ENCODE measurements at regions not wholly inside any gene's neighbourhood (a gene's known extent, or its start where the extent isn't known, plus 50 kb on each side); places are given as distances from the start of the nearest gene placed in this dataset.
"Not testable (repeated sequence)": the region's sequence is repeated elsewhere in the genome, so short reads cannot be mapped to it uniquely, and the experiment has no call there.

DNA sequence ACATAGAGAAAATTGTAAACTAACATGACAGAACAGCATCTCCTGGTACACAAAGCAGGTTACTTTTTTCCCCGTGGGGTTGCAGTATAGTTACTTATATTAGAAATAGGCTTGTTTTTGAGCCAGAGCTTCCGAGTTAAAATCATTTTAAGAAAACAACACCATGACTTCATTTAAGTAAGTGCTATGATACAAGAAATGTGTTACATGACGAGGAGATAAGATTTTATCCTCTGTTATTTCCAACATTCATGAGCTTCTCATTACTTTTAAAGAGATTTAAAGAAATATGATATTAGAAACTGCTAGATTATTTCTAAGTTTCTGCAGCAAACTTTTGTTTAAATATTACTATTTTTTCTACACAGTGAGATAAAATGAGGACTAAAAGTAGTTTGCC lies 968.7 kb downstream of the GATA3 start:
- no peak for DNase-seq (ENCODE audit: low read depth)

DNA sequence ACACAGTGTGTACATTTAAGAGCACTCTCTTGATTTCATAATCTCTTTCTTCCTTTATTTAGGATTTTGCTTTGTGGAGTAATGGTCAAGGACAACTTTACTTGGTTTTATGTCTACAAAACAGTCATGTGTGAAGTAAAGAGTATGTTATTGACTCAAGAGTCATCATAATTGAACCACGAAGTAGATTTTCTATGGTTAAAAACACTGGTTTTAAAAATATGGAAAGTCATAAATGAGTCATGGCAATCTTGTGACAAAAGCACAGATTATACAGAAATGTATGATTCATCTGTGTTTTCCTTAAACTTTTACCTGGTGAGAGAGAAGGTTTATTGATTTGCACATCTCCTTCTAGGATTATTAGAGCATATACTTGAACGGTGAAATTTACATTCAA lies 969.7 kb downstream of the GATA3 start:
- DNase-seq (ENCODE audit: low read depth): no peak

DNA sequence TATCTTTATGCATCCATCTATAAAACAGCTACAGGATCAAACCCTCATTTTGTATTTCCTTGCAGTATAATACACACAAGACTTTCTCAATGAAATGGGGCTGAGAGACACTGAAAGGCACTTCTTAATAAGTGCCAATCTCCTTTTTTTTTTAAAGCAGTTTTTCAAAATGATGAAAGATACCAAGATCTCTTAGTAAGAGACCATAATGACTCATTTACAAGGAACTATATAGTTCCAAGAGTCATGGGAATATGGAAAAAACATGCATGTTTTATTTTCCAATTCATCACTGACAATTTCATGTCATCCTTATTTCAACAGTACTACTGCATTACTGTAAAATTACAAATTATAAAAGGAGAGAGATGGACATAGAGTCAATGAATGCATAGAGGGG lies 973.7 kb downstream of the GATA3 start:
- DNase-seq (ENCODE audit: low read depth): no peak

DNA sequence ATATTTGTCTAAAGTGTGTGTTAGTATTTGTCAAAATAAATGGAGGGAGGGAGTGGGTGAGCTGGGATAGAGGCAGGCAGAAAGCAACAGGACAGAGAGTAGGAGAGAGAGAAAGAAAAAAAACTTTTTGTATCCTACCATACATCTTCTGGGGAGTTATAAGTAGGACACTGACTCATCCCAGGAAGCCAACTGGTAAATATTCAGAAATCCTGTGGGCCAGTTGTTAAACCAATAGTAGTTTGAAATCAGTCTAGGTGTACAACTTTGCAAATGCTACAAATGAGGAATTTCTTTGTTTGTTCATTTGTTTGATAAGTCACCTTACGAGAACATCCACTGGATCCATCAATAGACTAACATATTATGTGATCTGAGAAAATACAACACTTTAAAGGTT lies 980.9 kb downstream of the GATA3 start:
- no peak for DNase-seq (ENCODE audit: low read depth)

DNA sequence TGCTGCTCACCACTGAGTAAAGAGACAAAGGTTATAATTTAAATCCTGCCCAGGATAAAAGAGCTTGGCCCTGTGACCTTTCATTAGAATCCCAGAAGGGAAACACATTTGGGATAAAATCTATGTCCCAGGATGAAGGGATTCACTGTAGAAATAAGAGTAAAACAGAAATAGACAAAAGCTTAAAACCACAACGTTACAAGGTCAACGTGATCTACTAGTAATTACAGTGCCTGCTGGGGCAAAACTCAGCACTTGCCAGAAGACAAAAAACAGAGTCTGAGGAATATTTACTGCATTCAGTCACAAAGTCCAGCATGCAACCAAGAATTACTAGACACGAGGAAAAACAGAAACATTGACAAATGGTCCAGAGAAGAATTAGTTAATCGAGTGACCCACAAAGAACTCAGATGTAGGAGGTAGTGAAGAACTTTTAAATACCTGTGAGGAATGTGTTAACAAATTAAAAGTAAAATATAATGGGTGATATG lies 982.3 kb downstream of the GATA3 start:
- DNase-seq (ENCODE audit: low read depth): no peak

DNA sequence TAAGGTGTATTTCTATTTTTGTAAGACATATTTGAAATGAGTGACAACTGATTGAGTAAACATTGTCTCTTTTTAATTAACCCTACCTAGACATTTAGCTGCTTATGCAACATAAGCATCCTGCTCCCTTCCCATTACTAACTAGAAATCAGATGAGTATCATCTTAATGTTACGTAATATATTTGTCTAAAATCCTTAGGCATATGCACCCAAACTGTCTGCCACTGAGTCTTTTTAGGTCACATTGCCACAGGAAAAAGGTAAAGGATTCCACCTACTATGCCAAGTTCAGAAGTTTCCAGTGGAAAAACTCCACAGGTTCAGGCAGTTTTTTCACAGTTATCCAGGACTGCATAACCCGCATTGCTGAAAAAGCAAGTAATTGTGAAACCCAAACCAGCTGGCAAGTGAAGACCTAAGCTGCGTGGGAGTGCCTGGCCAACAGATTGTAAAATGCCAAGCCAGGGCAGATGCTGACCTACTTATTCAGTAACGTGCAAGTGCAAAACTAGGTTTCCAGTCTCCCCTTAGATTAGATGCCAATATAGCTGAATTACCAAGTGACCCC lies 983.7 kb downstream of the GATA3 start:
- DNase-seq (ENCODE audit: low read depth): no peak

DNA sequence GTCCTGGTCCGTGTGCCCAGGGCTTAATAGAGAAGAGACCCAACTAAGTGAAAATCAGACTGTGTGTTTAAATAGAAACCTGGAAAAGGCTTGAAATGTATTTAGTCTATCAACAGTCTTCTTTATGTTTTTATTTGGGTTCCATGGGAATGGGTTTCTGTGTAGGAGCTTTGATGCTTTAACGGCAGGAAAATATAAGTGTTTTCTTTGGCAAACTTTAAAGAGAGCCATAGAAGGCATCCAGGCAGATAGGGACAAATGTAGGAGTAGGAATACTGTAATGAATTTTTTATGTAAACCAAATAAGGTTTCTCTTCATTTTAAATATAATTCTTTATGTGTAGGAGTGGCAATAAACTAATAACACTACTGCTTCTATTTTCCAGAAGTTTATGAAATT lies 989.0 kb downstream of the GATA3 start:
- DNase-seq (ENCODE audit: low read depth): no peak

DNA sequence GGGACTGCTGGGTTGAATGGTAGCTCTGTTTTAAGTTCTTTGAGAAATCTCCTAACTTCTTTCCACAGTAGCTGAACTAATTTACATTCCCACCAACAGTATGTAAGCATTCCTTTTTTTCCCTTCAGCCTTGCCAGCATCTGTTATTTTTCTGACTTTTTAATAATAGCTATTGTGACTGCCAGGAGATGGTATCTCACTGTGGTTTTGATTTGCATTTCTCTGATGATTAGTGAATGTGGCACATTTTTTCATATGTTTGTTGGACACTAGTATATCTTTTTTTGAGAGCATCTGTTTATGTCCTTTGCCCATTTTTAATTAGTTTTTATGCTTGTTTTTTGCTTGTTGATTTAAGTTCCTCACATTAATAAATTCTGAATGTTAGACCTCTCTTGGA lies 990.8 kb downstream of the GATA3 start:
- no peak for DNase-seq (ENCODE audit: low read depth)

DNA sequence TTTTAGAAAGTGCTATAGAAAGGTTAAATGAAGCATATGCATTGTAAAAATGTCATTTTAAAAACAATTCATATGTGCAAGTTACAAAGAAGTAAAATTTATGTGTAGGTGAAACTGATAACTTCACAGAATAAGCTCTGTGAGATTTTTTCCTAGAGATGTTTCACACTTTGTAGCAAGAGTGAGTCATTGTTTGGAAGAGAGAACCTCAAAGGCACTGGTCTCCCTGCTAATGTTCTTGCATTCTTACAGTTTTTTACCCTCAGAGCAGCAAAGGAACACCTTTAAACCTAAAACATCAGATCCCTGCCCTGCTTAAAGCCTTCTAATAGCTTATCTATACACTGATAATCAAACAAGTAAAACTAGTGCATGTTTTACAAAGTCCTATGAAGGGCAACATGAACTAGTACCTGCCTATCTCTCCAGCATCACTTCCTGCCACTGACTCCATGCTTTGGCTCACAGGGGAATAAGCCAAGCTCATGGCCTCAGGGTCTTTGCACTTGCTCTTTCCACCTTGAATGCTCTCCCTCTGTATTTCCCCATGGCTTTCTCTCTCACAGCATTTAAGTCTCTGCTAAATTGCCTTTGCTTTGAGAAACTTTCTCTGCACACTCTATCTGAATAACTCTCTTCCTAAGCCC lies 997.0 kb downstream of the GATA3 start:
- DNase-seq (ENCODE audit: low read depth): no peak

DNA sequence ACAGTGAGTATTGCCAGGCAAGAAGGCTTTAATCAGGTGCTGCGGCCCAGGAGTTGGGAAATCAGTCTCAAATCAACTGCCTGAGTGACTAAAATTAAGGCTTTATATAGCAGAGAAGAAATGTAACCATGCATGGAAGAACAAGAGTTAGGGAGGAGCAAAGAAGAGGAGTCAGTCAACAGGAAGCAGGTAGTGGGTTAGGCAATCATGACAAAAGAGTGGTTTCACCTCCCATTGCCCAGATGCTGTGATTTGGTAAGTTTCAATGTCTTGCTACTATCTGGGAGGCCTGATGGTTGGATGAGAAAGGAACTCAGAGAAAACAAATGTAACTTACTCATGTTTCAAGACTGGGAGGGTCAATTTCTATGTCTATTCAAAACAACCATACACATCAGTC lies 998.3 kb downstream of the GATA3 start:
- DNase-seq (ENCODE audit: low read depth): no peak

DNA sequence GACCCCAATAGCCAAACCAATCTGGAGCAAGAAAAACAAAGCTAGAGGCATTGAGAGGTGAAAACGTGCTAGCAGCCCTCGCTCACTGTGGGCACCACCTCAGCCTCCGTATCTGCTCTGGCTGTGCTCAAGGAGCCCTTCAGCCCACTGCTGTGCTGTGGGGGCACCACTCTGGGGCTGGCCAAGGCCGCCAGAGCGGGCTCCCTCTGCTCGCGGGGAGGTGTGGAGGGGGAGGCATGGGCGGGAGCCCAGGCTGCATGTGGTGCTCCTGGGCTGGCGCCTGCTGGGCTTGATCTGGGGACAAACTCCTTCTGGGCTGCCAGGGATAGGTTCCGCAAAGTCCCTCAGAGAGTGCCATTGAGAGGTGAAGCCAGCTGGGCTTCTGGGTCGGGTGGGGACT lies 1002.0 kb downstream of the GATA3 start:
- no peak for DNase-seq (ENCODE audit: low read depth)

DNA sequence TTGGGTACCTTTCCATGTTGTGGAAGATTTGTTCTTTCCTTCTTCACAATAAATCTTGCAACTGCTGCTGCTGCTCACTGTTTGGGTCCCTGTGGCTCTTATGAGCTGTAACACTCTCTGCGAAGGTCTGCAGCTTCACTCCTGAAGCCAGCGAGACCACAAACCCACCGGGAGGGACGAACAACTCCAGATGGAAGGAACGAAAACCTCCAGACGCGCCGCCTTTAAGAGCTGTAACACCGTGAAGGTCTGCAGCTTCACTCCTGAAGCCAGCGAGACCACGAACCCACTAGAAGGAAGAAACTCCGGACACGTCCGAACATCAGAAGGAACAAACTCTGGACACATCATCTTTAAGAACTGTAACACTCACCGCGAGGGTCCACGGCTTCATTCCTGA lies 1002.8 kb downstream of the GATA3 start:
- DNase-seq (ENCODE audit: low read depth): not testable (repeated sequence)

DNA sequence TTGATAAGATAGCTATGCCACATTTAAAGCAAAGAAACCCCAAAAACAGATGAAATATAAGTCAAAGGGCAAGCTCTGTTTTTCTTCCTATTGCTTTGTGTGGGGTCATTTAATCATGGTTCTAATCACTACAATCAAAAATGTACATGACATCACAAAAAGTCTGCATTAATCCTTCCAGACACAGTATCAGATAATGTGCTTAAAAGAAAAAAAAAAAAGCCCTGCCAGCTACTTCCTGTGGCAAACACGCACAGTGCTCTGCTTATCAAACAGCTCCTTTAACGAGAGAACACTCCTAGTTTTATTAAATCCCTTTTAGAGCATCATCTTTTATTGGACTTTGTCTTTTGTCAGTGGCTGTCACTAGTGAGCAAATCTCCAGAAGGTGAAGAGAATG lies 1005.8 kb downstream of the GATA3 start:
- no peak for DNase-seq (ENCODE audit: low read depth)

DNA sequence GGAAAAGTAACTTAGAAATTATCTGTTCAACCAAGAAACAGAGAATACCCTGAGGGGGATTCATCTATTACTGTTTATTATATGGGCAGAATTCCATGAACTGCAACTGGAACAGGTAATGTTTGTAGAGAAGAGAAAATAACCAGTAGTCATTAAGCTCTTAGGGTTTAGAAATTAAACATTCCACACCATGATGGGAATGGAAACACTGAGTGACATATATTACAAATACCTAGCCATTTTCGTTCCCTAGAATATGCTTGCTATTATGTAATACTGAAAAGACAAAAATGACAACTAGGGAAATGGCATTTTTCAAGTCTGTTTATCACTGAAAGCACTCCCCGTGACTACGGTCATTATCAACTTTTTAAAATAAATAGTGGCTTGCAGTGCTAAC lies 1007.4 kb downstream of the GATA3 start:
- no peak for DNase-seq (ENCODE audit: low read depth)

DNA sequence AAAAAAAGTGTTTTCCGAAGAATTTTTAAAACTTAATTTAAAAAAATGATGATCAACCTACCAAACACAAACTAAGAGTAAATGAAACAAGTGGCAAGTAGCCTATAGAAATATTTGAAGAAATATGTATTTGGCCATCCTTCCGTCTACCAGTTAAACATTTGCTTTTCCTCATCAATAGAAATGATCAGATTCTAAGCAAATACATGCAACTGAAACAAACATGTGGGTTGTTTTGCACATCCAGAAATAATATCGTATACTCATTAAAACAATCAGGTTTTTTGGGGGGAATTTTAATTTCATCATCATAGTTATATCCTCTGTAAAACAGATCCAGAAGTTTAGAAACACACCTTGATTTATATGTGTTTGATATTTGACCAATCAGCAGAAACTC lies 1011.7 kb downstream of the GATA3 start:
- DNase-seq (ENCODE audit: low read depth): no peak

DNA sequence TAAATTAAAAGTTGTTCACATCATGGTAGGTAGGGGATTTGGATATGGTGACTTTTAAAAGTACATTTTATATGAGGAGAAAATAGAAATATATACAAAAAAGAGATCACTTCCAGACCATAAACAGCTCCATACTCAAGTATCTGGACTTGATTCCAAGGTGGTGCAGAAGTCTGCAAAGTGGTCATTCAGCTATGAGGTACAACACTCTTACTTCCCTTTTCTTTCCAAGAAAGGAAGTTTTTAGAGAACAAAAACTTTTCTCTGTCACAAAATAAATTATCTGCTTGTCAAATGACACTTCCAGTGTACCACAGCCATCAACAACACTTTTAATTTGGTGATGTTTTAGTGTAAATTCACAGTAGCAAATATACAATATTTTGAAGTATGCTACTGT lies 1013.5 kb downstream of the GATA3 start:
- DNase-seq (ENCODE audit: low read depth): no peak

DNA sequence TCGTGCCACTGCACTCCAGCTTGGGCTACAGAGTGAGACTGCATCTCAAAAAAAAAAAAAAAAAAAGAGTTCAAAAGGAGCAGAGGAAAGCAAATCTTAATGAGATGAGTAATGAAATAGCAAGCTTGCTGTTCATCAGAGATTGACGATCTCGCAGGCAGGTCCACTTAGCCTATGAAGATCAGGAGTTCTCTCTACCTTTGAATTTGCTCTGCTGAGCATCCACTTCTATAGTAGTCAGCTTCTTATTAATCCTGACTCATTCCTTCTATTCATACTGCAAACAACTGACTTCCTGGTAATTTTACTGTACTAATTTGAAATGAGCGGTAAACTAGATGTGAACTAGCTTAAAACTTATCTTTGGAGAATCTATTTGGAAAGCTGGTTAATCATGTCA lies 1014.6 kb downstream of the GATA3 start:
- DNase-seq (ENCODE audit: low read depth): no peak

DNA sequence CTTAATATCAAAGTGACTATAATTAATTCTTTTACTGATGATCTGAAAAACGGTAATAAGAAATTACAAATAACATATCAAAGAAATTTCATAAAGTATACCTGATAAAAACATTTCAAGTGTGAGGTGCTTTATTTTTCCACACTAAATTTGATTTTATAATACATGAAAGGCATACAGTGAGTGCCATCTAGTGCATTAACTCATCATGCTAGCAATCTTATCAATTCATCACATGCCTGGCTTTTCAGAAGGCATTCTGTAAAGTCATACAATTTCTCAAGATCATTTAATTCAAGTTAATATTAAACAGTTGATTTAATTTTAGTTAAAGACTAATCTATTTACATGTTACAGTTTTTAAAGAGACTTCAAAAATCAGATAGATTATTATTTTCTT lies 1020.9 kb downstream of the GATA3 start:
- no peak for DNase-seq (ENCODE audit: low read depth)

DNA sequence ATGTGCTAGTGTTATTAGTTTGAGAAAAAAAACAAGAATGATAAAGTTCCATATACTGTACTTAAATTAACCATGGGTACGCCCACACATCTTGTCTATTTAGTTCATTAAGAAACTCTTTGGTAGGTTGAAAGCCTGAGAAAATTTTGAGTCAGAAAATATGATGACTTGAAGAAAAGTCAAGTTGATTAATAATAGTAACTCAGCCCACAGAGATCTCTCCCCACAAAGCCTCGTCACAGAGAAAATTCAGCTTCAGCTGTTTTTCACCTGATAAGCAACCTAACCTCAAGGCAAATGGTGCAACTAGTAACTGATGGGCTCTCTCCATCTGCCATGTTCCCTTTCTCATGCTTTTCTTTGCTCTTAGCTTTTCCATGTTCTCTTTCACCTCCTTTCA lies 1021.6 kb downstream of the GATA3 start:
- DNase-seq (ENCODE audit: low read depth): no peak

DNA sequence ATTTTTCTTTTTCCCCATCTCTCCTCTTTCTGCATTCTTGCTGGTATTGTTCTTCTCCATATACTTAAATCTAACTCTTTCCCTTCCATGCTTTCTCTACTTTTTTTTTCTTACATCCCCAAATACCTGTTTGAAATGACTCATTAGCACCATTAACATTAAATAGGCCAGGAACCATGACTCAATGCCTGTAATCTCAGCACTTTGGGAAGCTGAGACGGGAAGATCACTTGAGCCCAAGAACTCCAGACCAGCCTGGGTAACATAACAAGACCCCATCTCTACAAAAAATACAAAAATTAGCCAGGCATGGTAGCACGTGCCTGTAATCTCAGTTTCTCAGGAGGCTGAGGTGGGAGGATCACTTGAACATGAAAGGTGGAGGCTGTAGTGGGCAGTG lies 1026.8 kb downstream of the GATA3 start:
- DNase-seq (ENCODE audit: low read depth): no peak

DNA sequence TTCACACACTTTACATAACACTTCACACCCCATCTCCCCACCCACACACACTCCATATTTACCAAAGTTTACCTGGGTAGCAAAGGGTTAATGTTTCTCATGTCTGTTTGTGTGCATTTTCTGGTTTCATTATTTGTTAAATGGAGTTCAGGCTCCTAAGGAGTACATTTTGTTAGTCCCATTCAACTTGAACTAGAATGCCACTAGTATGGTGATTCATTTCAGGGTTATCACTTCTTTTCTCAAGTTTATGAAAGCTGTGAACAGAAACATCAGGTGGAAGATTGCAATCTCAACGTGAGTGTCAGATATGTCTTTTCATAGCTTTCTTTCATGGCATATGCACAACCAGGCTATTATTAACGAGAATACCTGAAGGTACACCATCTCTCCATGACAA lies 1027.5 kb downstream of the GATA3 start:
- DNase-seq (ENCODE audit: low read depth): no peak

DNA sequence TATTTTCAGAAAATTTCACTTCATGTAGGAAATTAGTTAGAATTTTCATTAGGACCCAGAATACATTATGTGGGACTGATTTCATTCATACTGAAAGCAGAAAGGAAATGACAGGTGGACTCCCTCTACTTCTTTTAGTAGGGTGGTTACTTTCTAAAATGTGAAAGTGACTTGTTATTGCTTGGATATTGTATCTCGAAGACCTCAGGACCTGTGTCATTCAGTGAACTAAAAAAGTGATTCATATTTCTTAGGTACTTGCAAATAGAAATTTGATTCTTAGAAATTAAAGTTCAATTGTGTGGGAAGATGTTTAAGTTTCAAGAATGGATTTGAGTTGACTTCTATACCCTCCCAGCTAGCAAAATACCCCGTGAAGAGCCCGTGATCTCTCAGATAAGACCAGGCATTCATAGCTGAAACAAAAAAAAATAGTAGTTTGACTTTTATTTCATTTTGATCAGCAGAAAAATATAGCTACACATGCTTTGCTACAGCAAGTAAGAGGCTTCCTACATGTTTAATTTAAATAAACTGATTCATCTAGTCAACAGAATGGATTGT lies 1037.1 kb downstream of the GATA3 start:
- no peak for DNase-seq (ENCODE audit: low read depth)

DNA sequence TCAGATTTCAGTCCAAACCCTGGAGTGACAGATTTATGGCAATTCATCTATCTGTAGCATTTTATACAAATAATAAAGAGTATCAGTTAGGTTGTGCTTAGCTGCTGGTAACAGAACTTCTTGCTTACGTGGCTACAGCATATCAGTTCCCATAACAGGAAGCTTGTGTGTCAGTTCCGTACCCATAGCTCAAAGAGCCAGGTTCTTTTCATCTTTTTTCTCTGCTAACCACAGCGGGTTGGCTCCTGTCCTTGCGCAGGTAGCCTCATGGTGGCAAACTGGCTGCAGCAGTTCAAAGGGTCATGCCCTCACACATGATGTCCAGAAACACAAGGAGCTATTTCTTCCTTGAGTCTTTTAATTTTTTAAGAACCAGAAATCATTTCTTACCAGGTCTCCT lies 1041.8 kb downstream of the GATA3 start:
- DNase-seq (ENCODE audit: low read depth): no peak
